PC-3 (cell line): ENCODE measurements at regions not wholly inside any gene's neighbourhood (a gene's known extent, or its start where the extent isn't known, plus 50 kb on each side); places are given as distances from the start of the nearest gene placed in this dataset.

Experiments
- ATAC-seq: fragments of 200-7000 bp; cut with Tn5 transposase; 2 replicates; pipeline ENCODE4 v1.9.1; 2020; ENCODE audit warnings: mild to moderate bottlenecking, moderate library complexity
- BruUV-seq: library from RNA; stranded (reverse); fragments of 400-500 nt; replicated peaks from 2 replicates; lab custom pipeline; 2021; lab: Mats Ljungman, UMichigan
- CTCF ChIA-PET: fragments of 300-600 bp; sonication (Branson Sonifier 250); formaldehyde crosslinking; loops from one replicate; lab custom pipeline; 2022; ENCODE audit warnings: antibody characterized with exemption; lab: Charles Lee
- POLR2A ChIA-PET: fragments of 300-600 bp; sonication (Branson Sonifier 250); formaldehyde crosslinking; loops from one replicate; lab custom pipeline; 2022; ENCODE audit warnings: antibody characterized with exemption; ENCODE audit not compliant: unreplicated experiment; lab: Charles Lee
- DNase-seq: peaks from one replicate; pipeline ENCODE4 v3.0.0-alpha.2; 2015
- H2AFZ ChIP-seq: fragments of 300-600 bp; sonication (generic); 2 replicates; pipeline ENCODE4 v1.6.0; 2016; ENCODE audit warnings: antibody characterized with exemption, low read length
- H3F3A ChIP-seq: fragments of 300-600 bp; sonication (generic); one replicate; pipeline ENCODE4 v1.6.0; 2017; ENCODE audit warnings: antibody characterized with exemption, low read length, control low read depth, mild to moderate bottlenecking; ENCODE audit not compliant: unreplicated experiment
- H3K27ac ChIP-seq: fragments of 300-600 bp; sonication (generic); 2 replicates; pipeline ENCODE4 v1.5.1; 2016; ENCODE audit warnings: mild to moderate bottlenecking, low read length
- H3K27me3 ChIP-seq: fragments of 300-600 bp; sonication (generic); 2 replicates; pipeline ENCODE4 v1.6.1; 2016; ENCODE audit warnings: low read length, mixed read lengths
- H3K36me3 ChIP-seq: fragments of 300-600 bp; sonication (generic); 2 replicates; pipeline ENCODE4 v1.6.1; 2016; ENCODE audit warnings: low read depth, mixed run types, low read length, mixed read lengths
- H3K4me1 ChIP-seq: fragments of 300-600 bp; sonication (generic); 2 replicates; pipeline ENCODE4 v1.5.1; 2016; ENCODE audit warnings: low read length; ENCODE audit not compliant: insufficient read depth
- H3K4me2 ChIP-seq: fragments of 300-600 bp; sonication (generic); 2 replicates; pipeline ENCODE4 v1.6.0; 2016; ENCODE audit warnings: low read length
- H3K4me3 ChIP-seq: fragments of 300-600 bp; sonication (generic); 2 replicates; pipeline ENCODE4 v1.5.1; 2016; ENCODE audit warnings: mild to moderate bottlenecking, low read length, mixed read lengths
- H3K79me2 ChIP-seq: fragments of 300-600 bp; sonication (generic); 2 replicates; pipeline ENCODE4 v1.6.1; 2017; ENCODE audit warnings: low read length, mixed read lengths
- H3K9ac ChIP-seq: fragments of 300-600 bp; sonication (generic); 2 replicates; pipeline ENCODE4 v1.6.0; 2016; ENCODE audit warnings: mild to moderate bottlenecking, low read length
- H3K9me2 ChIP-seq: fragments of 300-600 bp; sonication (generic); replicated peaks from 2 replicates; pipeline ENCODE4 v1.6.1; 2016; ENCODE audit warnings: mixed run types, low read length, mixed read lengths
- H3K9me3 ChIP-seq: fragments of 300-600 bp; sonication (generic); 2 replicates; pipeline ENCODE4 v1.6.1; 2016; ENCODE audit warnings: low read length, mixed read lengths
- H4K20me1 ChIP-seq: fragments of 300-600 bp; sonication (generic); 2 replicates; pipeline ENCODE4 v1.6.1; 2016; ENCODE audit warnings: low read length, mixed read lengths
- EZH2 ChIP-seq: fragments of 300-600 bp; sonication (generic); IDR thresholded peaks from one replicate; pipeline ENCODE4 v1.6.1; 2017; ENCODE audit warnings: antibody characterized with exemption, mild to moderate bottlenecking, low read length; ENCODE audit not compliant: unreplicated experiment
- EZH2phosphoT487 ChIP-seq: fragments of 300-600 bp; sonication (generic); IDR thresholded peaks from 2 replicates; pipeline ENCODE4 v1.6.1; 2018; ENCODE audit warnings: mild to moderate bottlenecking, antibody characterized with exemption, low read length, borderline replicate concordance
- intact Hi-C: fragments of 100-400 bp; cut with micrococcal nuclease; formaldehyde crosslinking; loops from 2 replicates; pipeline ENCODE4 v1.9.0; 2023
- TF ChIP-seq, protein P1 (sequence below): fragments of 300-600 bp; sonication (generic); conservative IDR thresholded peaks from 2 replicates; pipeline ENCODE4 v1.5.1; 2017; ENCODE audit warnings: antibody characterized with exemption, low read depth, mild to moderate bottlenecking, low read length

DNA sequence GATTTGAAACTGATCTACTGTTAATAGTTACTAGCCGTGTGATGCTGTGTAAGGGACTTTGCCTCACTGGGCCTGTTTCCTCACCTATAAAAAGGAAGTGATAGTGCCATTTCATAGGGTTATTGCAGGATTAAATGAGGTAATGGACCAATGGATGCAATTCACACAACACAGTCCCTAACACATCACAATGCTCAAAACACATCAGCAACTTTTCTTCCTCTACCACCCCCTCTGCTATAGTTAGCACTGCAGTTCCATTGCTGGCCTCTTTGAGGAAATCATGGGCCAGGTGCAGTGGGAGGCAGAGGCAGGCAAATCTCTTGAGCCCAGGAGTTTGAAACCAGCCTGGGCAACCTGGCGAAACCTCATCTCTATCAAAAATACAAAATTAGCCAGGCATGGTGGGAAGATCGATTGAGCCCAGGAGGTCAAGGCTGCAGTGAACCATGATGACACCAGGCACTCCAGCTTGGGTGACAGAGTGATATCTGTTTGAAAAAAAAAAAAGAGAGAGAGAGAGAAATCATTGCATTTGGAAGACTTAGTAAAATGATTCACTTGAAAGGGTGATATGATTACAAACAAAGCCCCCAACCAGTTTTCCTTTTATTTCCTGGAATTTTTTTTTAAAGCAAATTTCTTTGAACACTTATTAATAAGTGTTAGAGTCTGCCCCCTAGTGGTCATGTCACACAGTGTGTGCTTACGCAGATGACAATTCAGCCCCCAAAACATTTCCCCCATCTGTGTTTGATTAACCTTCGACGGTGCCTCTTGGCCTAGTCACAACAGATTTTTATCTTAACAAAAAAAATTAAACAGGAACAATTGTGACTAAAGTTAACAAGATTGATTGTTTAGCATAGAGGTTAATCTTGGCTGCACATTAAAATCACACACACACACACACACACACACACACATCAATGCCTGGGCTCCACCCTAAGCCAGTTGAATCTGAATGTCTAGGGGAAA, 88.6 kb upstream of the BCL11A start:
- intact Hi-C loops: no loop called here
- BruUV-seq: no TSS peak
- CTCF ChIA-PET: interaction anchor here (0.6 kb wide), 1 partner anchor 62 kb away, joined by 3 read pairs; no protein-coding TSS in a partner anchor

DNA sequence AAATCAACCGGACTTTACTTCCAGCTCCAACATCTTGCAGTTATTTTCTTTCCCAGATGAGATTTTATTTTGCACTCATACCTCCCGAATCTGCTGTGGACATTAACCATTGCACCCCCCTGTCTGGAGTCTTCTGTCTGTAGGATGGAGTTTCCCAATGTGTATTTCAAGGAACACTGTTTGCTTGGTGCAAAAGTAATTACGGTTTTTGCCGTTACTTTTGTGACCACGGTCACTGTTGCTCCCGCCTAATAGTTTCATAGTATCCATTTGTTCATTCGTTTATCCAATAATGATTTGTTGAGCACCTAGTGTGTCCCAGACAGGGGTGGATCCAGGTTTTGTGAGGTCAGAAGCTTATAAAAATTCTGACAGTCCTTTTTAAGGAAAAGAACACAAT, 90.3 kb upstream of the BCL11A start:
- Histone ChIP-seq H2AFZ (no peak overlapping the region), H3K4me2 (no peak overlapping the region), H3K79me2 (no peaks in the 10 kb centered on the region), H3F3A (no peaks in the 10 kb centered on the region), H3K4me3 (no peak overlapping the region), H3K9me3 (no peaks in the 10 kb centered on the region), H3K27me3 (peaks cover 87% of the 10 kb centered on the region), H3K4me1 (no peaks in the 10 kb centered on the region), H3K36me3 (no peaks in the 10 kb centered on the region), H4K20me1 (no peaks in the 10 kb centered on the region), H3K27ac (no peak overlapping the region), H3K9ac (no peak overlapping the region), H3K9me2 (no peaks in the 10 kb centered on the region)
- intact Hi-C loops: no loop called here
- ATAC-seq (no peak), DNase-seq (no peak)
- TF ChIP-seq EZH2phosphoT487 (no peak), EZH2 (no peak)
- TF ChIP-seq, protein P1, sequence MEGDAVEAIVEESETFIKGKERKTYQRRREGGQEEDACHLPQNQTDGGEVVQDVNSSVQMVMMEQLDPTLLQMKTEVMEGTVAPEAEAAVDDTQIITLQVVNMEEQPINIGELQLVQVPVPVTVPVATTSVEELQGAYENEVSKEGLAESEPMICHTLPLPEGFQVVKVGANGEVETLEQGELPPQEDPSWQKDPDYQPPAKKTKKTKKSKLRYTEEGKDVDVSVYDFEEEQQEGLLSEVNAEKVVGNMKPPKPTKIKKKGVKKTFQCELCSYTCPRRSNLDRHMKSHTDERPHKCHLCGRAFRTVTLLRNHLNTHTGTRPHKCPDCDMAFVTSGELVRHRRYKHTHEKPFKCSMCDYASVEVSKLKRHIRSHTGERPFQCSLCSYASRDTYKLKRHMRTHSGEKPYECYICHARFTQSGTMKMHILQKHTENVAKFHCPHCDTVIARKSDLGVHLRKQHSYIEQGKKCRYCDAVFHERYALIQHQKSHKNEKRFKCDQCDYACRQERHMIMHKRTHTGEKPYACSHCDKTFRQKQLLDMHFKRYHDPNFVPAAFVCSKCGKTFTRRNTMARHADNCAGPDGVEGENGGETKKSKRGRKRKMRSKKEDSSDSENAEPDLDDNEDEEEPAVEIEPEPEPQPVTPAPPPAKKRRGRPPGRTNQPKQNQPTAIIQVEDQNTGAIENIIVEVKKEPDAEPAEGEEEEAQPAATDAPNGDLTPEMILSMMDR: no peak
- ChIA-PET CTCF (no interaction called here), POLR2A (no interaction called here)
- BruUV-seq: no TSS peak

More for the DNA sequence above, 88.6 kb upstream of the BCL11A start:
- no peaks in the 10 kb centered on the region for H3K9me3 ChIP-seq
- no peaks in the 10 kb centered on the region for H3K79me2 ChIP-seq
- H3K4me2 ChIP-seq: no peak overlapping the region
- no peak overlapping the region for H3K27ac ChIP-seq
- H2AFZ ChIP-seq: no peak overlapping the region
- no peaks in the 10 kb centered on the region for H3K9me2 ChIP-seq
- DNase-seq (peak; percentile 57), ATAC-seq (peak; percentile 58)
- TF ChIP-seq, protein P1: peak; percentile 90
- TF ChIP-seq EZH2 (no peak), EZH2phosphoT487 (no peak)
- POLR2A ChIA-PET: no interaction called here
- H3K4me1 ChIP-seq: no peaks in the 10 kb centered on the region
- no peaks in the 10 kb centered on the region for H4K20me1 ChIP-seq
- H3K9ac ChIP-seq: no peak overlapping the region
- H3K36me3 ChIP-seq: no peaks in the 10 kb centered on the region
- H3K4me3 ChIP-seq: no peak overlapping the region
- peaks cover 87% of the 10 kb centered on the region for H3K27me3 ChIP-seq
- no peaks in the 10 kb centered on the region for H3F3A ChIP-seq

DNA sequence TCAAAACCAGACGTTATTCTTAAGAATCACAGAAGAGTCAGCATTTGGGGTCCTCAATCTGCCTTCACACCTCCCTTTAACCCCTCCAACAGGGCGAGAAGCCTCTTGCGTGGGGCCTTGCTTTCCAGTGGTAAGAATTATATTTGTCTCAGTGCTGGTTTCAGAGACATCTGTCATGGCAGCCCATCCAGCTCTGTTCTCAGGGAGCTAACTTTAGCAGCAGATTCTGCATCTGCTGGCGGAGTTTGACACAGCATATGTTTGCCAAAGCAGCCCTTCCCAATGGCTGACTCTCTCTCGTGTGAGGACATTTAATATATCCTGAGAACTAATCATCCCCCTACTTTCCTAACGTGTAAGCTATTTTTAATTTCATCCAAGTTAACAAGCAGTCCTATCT, 91.5 kb upstream of the BCL11A start:
- POLR2A ChIA-PET: no interaction called here
- CTCF ChIA-PET: no interaction called here

More for the DNA sequence above, 91.5 kb upstream of the BCL11A start:
- Histone ChIP-seq H3K4me1 (no peaks in the 10 kb centered on the region), H3K4me2 (no peak overlapping the region), H3K9ac (no peak overlapping the region), H3K4me3 (no peak overlapping the region), H3K36me3 (no peaks in the 10 kb centered on the region), H2AFZ (no peak overlapping the region), H3F3A (no peaks in the 10 kb centered on the region), H3K79me2 (no peaks in the 10 kb centered on the region), H3K27me3 (peaks cover 85% of the 10 kb centered on the region), H4K20me1 (no peaks in the 10 kb centered on the region), H3K27ac (no peak overlapping the region), H3K9me3 (no peaks in the 10 kb centered on the region), H3K9me2 (no peaks in the 10 kb centered on the region)
- TF ChIP-seq, protein P1: no peak
- TF ChIP-seq EZH2 (no peak), EZH2phosphoT487 (no peak)
- DNase-seq (no peak), ATAC-seq (no peak)
- BruUV-seq: no TSS peak
- intact Hi-C loops: no loop called here
